IMR-90 (cell line): ENCODE measurements at regions not wholly inside any gene's neighbourhood (a gene's known extent, or its start where the extent isn't known, plus 50 kb on each side); places are given as distances from the start of the nearest gene placed in this dataset.

ENCODE experiments used
- ATAC-seq: fragments of 200-7000 bp; cut with Tn5 transposase; 2 replicates; pipeline ENCODE4 v1.9.1; 2020; ENCODE audit warnings: low read depth, mild to moderate bottlenecking, moderate library complexity
- BruUV-seq: library from RNA; stranded (reverse); fragments of 400-500 nt; replicated peaks from 2 replicates; lab custom pipeline; 2021; lab: Mats Ljungman, UMichigan
- CTCF ChIA-PET: fragments of 300-600 bp; formaldehyde crosslinking; extraction: SDS; loops from one replicate; lab custom pipeline; 2021; ENCODE audit warnings: antibody characterized with exemption; lab: Yijun Ruan, JAX
- POLR2A ChIA-PET: fragments of 300-600 bp; sonication (Branson Sonifier 250); formaldehyde crosslinking; loops from one replicate; lab custom pipeline; 2022; ENCODE audit warnings: antibody characterized with exemption; ENCODE audit not compliant: unreplicated experiment; lab: Charles Lee
- DNase-seq: peaks from one replicate; pipeline ENCODE4 v3.0.0; 2013
- H2AFZ ChIP-seq: replicated peaks from 2 replicates; pipeline ENCODE3; 2013; ENCODE audit warnings: low read length, mild to moderate bottlenecking; ENCODE audit not compliant: poor library complexity
- H2AK5ac ChIP-seq: 2 replicates; pipeline ENCODE4 v1.6.1; 2013; ENCODE audit warnings: low read depth, low read length, inconsistent platforms
- H2AK9ac ChIP-seq: replicated peaks from 2 replicates; pipeline ENCODE3; 2013; ENCODE audit warnings: mild to moderate bottlenecking, low read depth, low read length, moderate library complexity; ENCODE audit not compliant: poor library complexity
- H2BK120ac ChIP-seq: 2 replicates; pipeline ENCODE4 v1.6.1; 2013; ENCODE audit warnings: low read depth, low read length, inconsistent platforms
- H2BK15ac ChIP-seq: 3 replicates; pipeline ENCODE4 v1.6.1; 2013; ENCODE audit warnings: low read depth, low read length, inconsistent platforms
- H2BK20ac ChIP-seq: 2 replicates; pipeline ENCODE4 v1.6.1; 2013; ENCODE audit warnings: low read depth, mild to moderate bottlenecking, inconsistent platforms, low read length, moderate library complexity
- H2BK5ac ChIP-seq: 2 replicates; pipeline ENCODE4 v1.6.1; 2013; ENCODE audit warnings: mild to moderate bottlenecking, low read depth, low read length, inconsistent platforms; ENCODE audit not compliant: poor library complexity, severe bottlenecking
- H3K14ac ChIP-seq: replicated peaks from 2 replicates; pipeline ENCODE4 v1.6.1; 2013; ENCODE audit warnings: low read depth, low read length, inconsistent platforms
- H3K18ac ChIP-seq: 2 replicates; pipeline ENCODE4 v1.6.1; 2013; ENCODE audit warnings: low read depth, low read length, control low read depth
- H3K23ac ChIP-seq: 2 replicates; pipeline ENCODE4 v1.6.1; 2013; ENCODE audit warnings: low read depth, low read length, inconsistent platforms
- H3K27ac ChIP-seq: 2 replicates; pipeline ENCODE4 v1.5.1; 2013; ENCODE audit warnings: mild to moderate bottlenecking, control low read depth, low read length; ENCODE audit not compliant: insufficient read depth
- H3K27me3 ChIP-seq: 2 replicates; pipeline ENCODE4 v1.6.1; 2013; ENCODE audit warnings: low read length; ENCODE audit not compliant: control insufficient read depth, insufficient read depth
- H3K36me3 ChIP-seq: 2 replicates; pipeline ENCODE4 v1.6.1; 2013; ENCODE audit warnings: low read length, mixed read lengths; ENCODE audit not compliant: control insufficient read depth, insufficient read depth
- H3K4ac ChIP-seq: 2 replicates; pipeline ENCODE4 v1.6.1; 2013; ENCODE audit warnings: low read depth, low read length, inconsistent platforms
- H3K4me1 ChIP-seq: 2 replicates; pipeline ENCODE4 v1.6.1; 2013; ENCODE audit warnings: low read length, mixed read lengths; ENCODE audit not compliant: control insufficient read depth, insufficient read depth
- H3K4me2 ChIP-seq: 2 replicates; pipeline ENCODE4 v1.6.1; 2013; ENCODE audit warnings: low read depth, mild to moderate bottlenecking, control low read depth, low read length, moderate library complexity
- H3K4me3 ChIP-seq: 2 replicates; pipeline ENCODE4 v1.5.1; 2013; ENCODE audit warnings: low read depth, mild to moderate bottlenecking, control low read depth, low read length, moderate library complexity; ENCODE audit not compliant: insufficient read depth
- H3K56ac ChIP-seq: 2 replicates; pipeline ENCODE4 v1.6.1; 2013; ENCODE audit warnings: low read length, inconsistent platforms; ENCODE audit not compliant: insufficient read depth; ENCODE audit errors: extremely low read depth
- H3K79me1 ChIP-seq, 2 experiments: 2 replicates each; pipeline ENCODE4 v1.6.1; 2013; ENCODE audit warnings: low read length in 2 of 2, inconsistent platforms in 1 of 2, low read depth in 1 of 2
- H3K9ac ChIP-seq: 2 replicates; pipeline ENCODE4 v1.6.1; 2013; ENCODE audit warnings: low read depth, low read length, control low read depth
- H3K9me1 ChIP-seq: 2 replicates; pipeline ENCODE4 v1.6.1; 2013; ENCODE audit warnings: low read length, inconsistent platforms; ENCODE audit not compliant: insufficient read depth
- H3K9me3 ChIP-seq: 2 replicates; pipeline ENCODE4 v1.6.1; 2013; ENCODE audit warnings: low read length; ENCODE audit not compliant: control insufficient read depth, insufficient read depth
- H4K20me1 ChIP-seq: 2 replicates; pipeline ENCODE4 v1.6.1; 2013; ENCODE audit warnings: low read length, inconsistent platforms; ENCODE audit not compliant: insufficient read depth
- H4K5ac ChIP-seq: 2 replicates; pipeline ENCODE4 v1.6.1; 2013; ENCODE audit warnings: mild to moderate bottlenecking, low read depth, low read length, control low read depth
- H4K8ac ChIP-seq, 2 experiments: 2 replicates each; pipeline ENCODE4 v1.6.1; 2013; ENCODE audit warnings: low read depth in 2 of 2, low read length in 2 of 2, control low read depth in 1 of 2, inconsistent platforms in 1 of 2
- H4K91ac ChIP-seq: 2 replicates; pipeline ENCODE4 v1.6.1; 2013; ENCODE audit warnings: low read depth, low read length, inconsistent platforms; ENCODE audit not compliant: insufficient read depth
- ELK1 ChIP-seq: fragments of 150-350 bp; IDR thresholded peaks from 2 replicates; pipeline ENCODE4 v1.6.1; 2016; ENCODE audit warnings: low read depth, mild to moderate bottlenecking, low read length, moderate library complexity, borderline replicate concordance
- MAFK ChIP-seq: IDR thresholded peaks from 2 replicates; pipeline ENCODE4 v1.6.1; 2012; ENCODE audit warnings: low read depth, low read length, improper control_type of control experiment
- NFE2L2 ChIP-seq: fragments of 150-350 bp; IDR thresholded peaks from 2 replicates; pipeline ENCODE4 v1.6.1; 2016; ENCODE audit warnings: low read depth, mild to moderate bottlenecking, low read length
- POLR2A ChIP-seq: IDR thresholded peaks from 2 replicates; pipeline ENCODE4 v1.6.1; 2012; ENCODE audit warnings: mild to moderate bottlenecking, low read depth, low read length
- RFX5 ChIP-seq: IDR thresholded peaks from 2 replicates; pipeline ENCODE4 v1.8.0; 2012; ENCODE audit warnings: low read depth, mild to moderate bottlenecking, low read length, moderate library complexity
- SMC3 ChIP-seq: fragments of 150-350 bp; IDR thresholded peaks from 2 replicates; pipeline ENCODE4 v1.6.1; 2016; ENCODE audit warnings: low read depth, mild to moderate bottlenecking, antibody characterized with exemption, low read length, moderate library complexity
- WGBS, 2 experiments: methylation state at CpG; one replicate each; pipeline versions ENCODE4 v1.1.5 to v1.1.7; 2013; ENCODE audit warnings: missing lambda C conversion rate in 2 of 2; ENCODE audit not compliant: insufficient read length in 1 of 2; ENCODE audit errors: extremely low coverage in 2 of 2; 5-methylcytosine and 5-hydroxymethylcytosine counted together
- dilution Hi-C: fragments of 300-500 bp; cut with HindIII; formaldehyde crosslinking; loops from one replicate; pipeline ENCODE4 v1.14.3; 2018; ENCODE audit warnings: low sequenced_read_pairs; ENCODE audit not compliant: unreplicated experiment
- in situ Hi-C: fragments of 300-500 bp; cut with MboI; formaldehyde crosslinking; loops from 3 replicates; pipeline ENCODE4 v1.14.3; 2019; ENCODE audit warnings: low sequenced_read_pairs, inconsistent platforms, mixed read lengths
- intact Hi-C: fragments of 100-400 bp; cut with micrococcal nuclease; formaldehyde crosslinking; loops from 2 replicates; pipeline ENCODE4 v1.10.0; 2022
- TF ChIP-seq, protein P1 (sequence below): fragments of 150-350 bp; IDR thresholded peaks from 2 replicates; pipeline ENCODE4 v1.6.1; 2017; ENCODE audit warnings: mild to moderate bottlenecking, antibody characterized with exemption, low read length, low read depth
- TF ChIP-seq, protein P2 (sequence below): conservative IDR thresholded peaks from 2 replicates; pipeline ENCODE4 v1.5.1; 2012; ENCODE audit warnings: mild to moderate bottlenecking, low read depth, low read length, improper control_type of control experiment

GRCh38 chr2:215787565-215788178, 225.7 kb downstream of the MREG start:
- H2BK20ac ChIP-seq: peak overlapping the region; percentile 32; the same call in 1 of the 2 replicates
- CTCF ChIA-PET: no interaction called here

More at GRCh38 chr2:215787565-215788178, 225.7 kb downstream of the MREG start:
- Histone ChIP-seq H2AFZ (no peak overlapping the region), H4K91ac (no peak overlapping the region), H3K4me3 (no peak overlapping the region), H3K4me1 (peaks cover 9% of the 10 kb centered on the region), H2AK9ac (no peak overlapping the region), H3K56ac (no peak overlapping the region), H3K4ac (peak overlapping the region; percentile 20; the same call in 1 of the 2 replicates), H2AK5ac (peak overlapping the region; percentile 82), H3K36me3 (no peaks in the 10 kb centered on the region), H3K4me2 (no peak overlapping the region), H3K9me3 (no peaks in the 10 kb centered on the region; the same call in 1 of the 2 replicates), H3K9me1 (0 out of 2 replicates have a peak, but pooled peaks cover 2% of the 10 kb centered on the region), H3K9ac (no peak overlapping the region), H3K79me1 (no peaks in the 10 kb centered on the region), H3K14ac (0 out of 2 replicates have a peak overlapping the region, but pooled peaks have one; percentile 21), H3K27me3 (no peaks in the 10 kb centered on the region), H4K5ac (no peak overlapping the region; the same call in 1 of the 2 replicates), H2BK5ac (no peak overlapping the region), H2BK120ac (peak overlapping the region; percentile 26), H3K23ac (no peak overlapping the region), H3K27ac (no peak overlapping the region), H4K8ac (no peak overlapping the region), H3K18ac (0 out of 2 replicates have a peak overlapping the region, but pooled peaks have one; percentile 1), H4K20me1 (no peaks in the 10 kb centered on the region), H2BK15ac (peak overlapping the region; percentile 38; the same call in 1 of the 3 replicates)
- BruUV-seq: no TSS peak
- no peak for TF ChIP-seq POLR2A
- TF ChIP-seq, protein P1, sequence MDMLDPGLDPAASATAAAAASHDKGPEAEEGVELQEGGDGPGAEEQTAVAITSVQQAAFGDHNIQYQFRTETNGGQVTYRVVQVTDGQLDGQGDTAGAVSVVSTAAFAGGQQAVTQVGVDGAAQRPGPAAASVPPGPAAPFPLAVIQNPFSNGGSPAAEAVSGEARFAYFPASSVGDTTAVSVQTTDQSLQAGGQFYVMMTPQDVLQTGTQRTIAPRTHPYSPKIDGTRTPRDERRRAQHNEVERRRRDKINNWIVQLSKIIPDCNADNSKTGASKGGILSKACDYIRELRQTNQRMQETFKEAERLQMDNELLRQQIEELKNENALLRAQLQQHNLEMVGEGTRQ: no peak
- no peak for TF ChIP-seq MAFK
- TF ChIP-seq NFE2L2: no peak
- no peak for TF ChIP-seq ELK1
- no peak for TF ChIP-seq RFX5
- TF ChIP-seq, protein P2, sequence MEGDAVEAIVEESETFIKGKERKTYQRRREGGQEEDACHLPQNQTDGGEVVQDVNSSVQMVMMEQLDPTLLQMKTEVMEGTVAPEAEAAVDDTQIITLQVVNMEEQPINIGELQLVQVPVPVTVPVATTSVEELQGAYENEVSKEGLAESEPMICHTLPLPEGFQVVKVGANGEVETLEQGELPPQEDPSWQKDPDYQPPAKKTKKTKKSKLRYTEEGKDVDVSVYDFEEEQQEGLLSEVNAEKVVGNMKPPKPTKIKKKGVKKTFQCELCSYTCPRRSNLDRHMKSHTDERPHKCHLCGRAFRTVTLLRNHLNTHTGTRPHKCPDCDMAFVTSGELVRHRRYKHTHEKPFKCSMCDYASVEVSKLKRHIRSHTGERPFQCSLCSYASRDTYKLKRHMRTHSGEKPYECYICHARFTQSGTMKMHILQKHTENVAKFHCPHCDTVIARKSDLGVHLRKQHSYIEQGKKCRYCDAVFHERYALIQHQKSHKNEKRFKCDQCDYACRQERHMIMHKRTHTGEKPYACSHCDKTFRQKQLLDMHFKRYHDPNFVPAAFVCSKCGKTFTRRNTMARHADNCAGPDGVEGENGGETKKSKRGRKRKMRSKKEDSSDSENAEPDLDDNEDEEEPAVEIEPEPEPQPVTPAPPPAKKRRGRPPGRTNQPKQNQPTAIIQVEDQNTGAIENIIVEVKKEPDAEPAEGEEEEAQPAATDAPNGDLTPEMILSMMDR: no peak
- TF ChIP-seq SMC3: no peak
- ATAC-seq: no peak
- intact Hi-C loops (no loop called here), in situ Hi-C loops (no loop called here), dilution Hi-C loops (no loop called here)
- no CpG with 5 or more reads among the region's 7 CpGs for WGBS, 2 experiments
- no peak for DNase-seq
- POLR2A ChIA-PET: interaction anchor here (1.0 kb wide), 1 partner anchor 114 kb away, joined by 4 read pairs; no protein-coding TSS in a partner anchor
